ENCODE measurements at regions not wholly inside any gene's neighbourhood (a gene's known extent, or its start where the extent isn't known, plus 50 kb on each side); places are given as distances from the start of the nearest gene placed in this dataset.
"Not testable (repeated sequence)": the region's sequence is repeated elsewhere in the genome, so short reads cannot be mapped to it uniquely, and the experiment has no call there.

DNA sequence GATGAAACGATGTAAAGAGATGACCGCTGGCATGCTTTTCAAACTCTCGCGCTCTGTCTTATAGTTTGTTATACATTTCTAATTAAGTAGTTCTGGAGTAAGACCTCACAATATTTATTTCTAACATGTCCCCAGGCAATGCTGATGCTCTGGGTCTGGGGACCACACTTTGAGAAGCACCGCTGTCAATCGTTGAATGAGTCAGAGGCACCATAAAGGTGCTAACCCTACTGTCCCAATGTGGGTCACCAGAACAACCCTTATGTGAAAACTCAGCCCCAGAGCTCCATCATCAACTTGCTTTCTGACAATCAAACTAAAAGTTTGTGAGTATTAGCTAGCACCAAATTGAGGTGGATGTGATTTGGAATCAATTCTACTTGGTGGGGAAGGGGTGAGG lies 284.1 kb upstream of the PRKCQ start:
- no peak for DNase-seq
- in situ Hi-C loops (cut with HindIII; ENCODE audit: low pct_ligation_motif_present, low pct_unique_long_range_greater_than_20kb, low sequenced_read_pairs): no loop called here

DNA sequence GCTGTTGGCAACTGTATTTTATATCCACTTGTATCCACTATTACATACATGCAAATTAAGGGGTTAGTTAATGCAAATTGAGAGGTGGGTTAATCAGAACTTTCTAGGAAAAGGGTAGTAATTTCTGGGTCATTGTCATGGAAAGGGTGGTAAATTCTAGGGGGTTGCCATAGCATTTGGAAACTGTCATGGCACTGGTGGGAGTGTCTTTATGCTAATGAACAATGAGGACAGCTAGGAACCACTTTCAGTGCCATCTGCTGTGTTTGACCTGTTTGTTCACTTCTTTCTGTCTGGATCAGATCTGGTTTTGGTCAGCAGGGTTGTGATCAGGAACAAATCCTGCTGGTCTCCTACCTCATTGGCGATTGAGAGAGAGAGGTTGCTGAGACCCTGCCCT lies 283.3 kb upstream of the PRKCQ start:
- DNase-seq: no peak
- in situ Hi-C loops (cut with HindIII; ENCODE audit: low pct_ligation_motif_present, low pct_unique_long_range_greater_than_20kb, low sequenced_read_pairs): no loop called here

- in situ Hi-C loops (cut with HindIII; ENCODE audit: low pct_ligation_motif_present, low pct_unique_long_range_greater_than_20kb, low sequenced_read_pairs): no loop called here
- DNase-seq: no peak
Measured at GRCh38 chr10:6850452-6850851, 270.4 kb upstream of the PRKCQ start.

DNA sequence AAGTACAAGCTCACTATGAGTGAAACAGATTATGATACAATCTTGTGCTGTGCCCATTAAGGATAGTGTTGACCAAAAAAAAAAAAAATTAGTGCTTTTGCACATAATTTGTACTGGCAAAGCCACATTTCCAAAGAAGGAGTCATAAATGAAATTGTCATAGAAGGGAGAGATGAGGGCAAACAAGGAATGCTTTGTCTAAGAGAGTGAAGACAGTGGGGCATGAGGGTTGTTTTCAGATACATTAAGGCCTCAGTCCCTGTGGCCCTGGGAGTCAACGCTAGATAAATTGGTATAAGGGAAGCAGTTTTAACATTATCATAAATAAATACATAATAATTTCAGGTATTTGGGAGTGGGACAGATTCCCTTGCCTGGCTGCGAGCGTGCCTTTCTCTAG lies 267.5 kb upstream of the PRKCQ start:
- DNase-seq: no peak
- in situ Hi-C loops (cut with HindIII; ENCODE audit: low pct_ligation_motif_present, low pct_unique_long_range_greater_than_20kb, low sequenced_read_pairs): no loop called here

- no peak for DNase-seq
- in situ Hi-C loops (cut with HindIII; ENCODE audit: low pct_ligation_motif_present, low pct_unique_long_range_greater_than_20kb, low sequenced_read_pairs): no loop called here
Measured at GRCh38 chr10:6843894-6844650, 264.0 kb upstream of the PRKCQ start.

- in situ Hi-C loops (cut with HindIII; ENCODE audit: low pct_ligation_motif_present, low pct_unique_long_range_greater_than_20kb, low sequenced_read_pairs): no loop called here
- DNase-seq: no peak
Measured at GRCh38 chr10:6843481-6843881, 263.4 kb upstream of the PRKCQ start.

DNA sequence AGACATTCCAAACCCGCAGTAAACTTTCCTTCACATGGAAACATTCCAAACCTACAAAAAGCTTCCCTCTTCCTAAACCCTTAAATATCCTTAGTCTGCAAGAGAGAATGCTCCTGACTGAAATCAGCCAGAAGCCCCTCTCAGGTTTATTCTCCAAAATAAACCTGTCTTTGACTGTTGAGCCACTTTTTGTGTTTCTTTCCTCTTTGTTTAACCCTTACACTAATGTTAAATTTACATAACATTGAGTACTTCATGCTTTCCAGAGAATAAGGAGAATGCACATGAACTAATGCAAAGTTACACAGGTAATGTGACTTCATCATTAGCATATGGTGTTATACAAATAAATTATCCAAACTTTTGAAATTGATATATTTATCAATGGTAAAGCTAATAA lies 262.6 kb upstream of the PRKCQ start:
- no peak for DNase-seq
- in situ Hi-C loops (cut with HindIII; ENCODE audit: low pct_ligation_motif_present, low pct_unique_long_range_greater_than_20kb, low sequenced_read_pairs): no loop called here

- in situ Hi-C loops (cut with HindIII; ENCODE audit: low pct_ligation_motif_present, low pct_unique_long_range_greater_than_20kb, low sequenced_read_pairs): no loop called here
- DNase-seq: no peak
Measured at GRCh38 chr10:6841761-6842160, 261.7 kb upstream of the PRKCQ start.

DNA sequence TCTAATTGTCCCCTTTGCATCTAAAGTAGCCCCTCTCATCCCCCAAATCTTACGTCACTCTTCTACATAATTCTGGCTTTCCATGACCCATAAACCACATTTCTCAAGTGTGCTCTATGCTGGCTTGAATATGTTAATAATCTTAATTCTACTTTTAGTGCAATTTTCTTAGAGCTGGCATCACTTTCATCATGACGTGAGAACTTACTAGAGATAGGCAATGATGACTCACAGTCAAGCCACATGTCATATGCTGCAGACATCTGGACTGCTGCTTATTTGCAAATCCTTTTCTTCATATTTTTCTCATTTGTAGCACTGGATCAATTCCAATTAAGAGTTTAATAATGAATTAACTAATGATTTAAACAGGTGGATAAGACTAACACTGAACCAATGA lies 260.7 kb upstream of the PRKCQ start:
- no peak for DNase-seq
- in situ Hi-C loops (cut with HindIII; ENCODE audit: low pct_ligation_motif_present, low pct_unique_long_range_greater_than_20kb, low sequenced_read_pairs): no loop called here

GRCh38 chr10:6840201-6840691 lies 260.2 kb upstream of the PRKCQ start:
- in situ Hi-C loops (cut with HindIII; ENCODE audit: low pct_ligation_motif_present, low pct_unique_long_range_greater_than_20kb, low sequenced_read_pairs): no loop called here
- no peak for DNase-seq

- in situ Hi-C loops (cut with HindIII; ENCODE audit: low pct_ligation_motif_present, low pct_unique_long_range_greater_than_20kb, low sequenced_read_pairs): no loop called here
Measured at GRCh38 chr10:6838118-6838517, 258.0 kb upstream of the PRKCQ start.

DNA sequence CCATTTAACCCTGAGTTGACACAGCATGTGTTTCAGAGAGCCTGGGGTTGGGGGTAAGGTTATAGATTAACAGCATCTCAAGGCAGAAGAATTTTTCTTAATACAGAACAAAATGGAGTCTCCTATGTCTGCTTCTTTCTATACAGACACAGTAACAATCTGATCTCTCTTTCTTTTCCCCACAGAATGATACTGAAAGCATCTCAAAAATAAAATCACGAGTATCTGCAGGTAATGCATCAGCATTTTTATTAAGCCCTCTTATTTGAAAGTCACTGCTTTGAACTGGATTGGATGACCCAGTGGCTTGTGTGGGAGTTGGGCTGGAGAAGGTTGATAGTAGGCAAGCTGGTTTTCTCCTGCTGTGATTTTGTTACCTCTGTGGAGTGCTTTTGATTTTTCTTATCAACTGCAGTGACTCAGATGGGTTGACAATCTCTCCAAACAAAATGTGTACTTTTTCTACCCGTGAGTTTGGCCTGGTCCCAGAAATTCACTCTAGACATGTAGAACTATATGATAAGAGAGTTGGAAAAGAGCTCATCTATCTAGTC lies 253.5 kb upstream of the PRKCQ start:
- in situ Hi-C loops (cut with HindIII; ENCODE audit: low pct_ligation_motif_present, low pct_unique_long_range_greater_than_20kb, low sequenced_read_pairs): no loop called here

More at GRCh38 chr10:6838118-6838517, 258.0 kb upstream of the PRKCQ start:
- DNase-seq: peak; percentile 2

DNA sequence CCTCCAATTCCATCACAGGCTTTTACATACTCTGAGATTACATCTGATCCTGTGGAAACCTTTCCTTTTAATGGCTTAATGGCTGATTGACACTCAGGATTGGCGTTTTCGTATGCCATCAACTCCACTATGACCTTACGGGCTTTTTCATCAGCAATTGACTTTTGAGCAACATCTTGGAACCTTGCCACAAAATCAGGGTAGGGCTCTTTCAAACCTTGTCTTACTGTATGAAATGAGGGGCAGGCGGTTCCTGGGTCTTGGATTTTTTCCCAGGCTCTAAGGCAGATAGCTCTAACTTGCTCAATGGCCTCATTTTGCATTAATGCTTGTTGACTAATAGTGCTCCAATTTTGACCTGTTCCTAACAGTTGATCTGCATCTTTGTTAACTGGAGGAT lies 250.9 kb upstream of the PRKCQ start:
- DNase-seq; in situ Hi-C loops (cut with HindIII; ENCODE audit: low pct_ligation_motif_present, low pct_unique_long_range_greater_than_20kb, low sequenced_read_pairs): not testable (repeated sequence)

More for the DNA sequence above, 253.5 kb upstream of the PRKCQ start:
- DNase-seq: no peak

DNA sequence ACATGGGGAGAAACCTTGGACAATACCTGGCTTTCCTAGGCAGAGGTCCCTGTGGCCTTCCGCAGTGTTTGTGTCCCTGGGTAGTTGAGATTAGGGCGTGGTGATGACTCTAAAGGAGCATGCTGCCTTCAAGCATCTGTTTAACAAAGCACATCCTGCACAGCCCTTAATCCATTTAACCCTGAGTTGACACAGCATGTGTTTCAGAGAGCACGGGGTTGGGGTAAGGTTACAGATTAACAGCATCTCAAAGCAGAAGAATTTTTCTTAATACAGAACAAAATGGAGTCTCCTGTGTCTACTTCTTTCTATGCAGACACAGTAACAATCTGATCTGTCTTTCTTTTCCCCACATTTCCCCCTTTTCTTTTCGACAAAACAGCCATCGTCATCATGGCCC lies 244.7 kb upstream of the PRKCQ start:
- DNase-seq; in situ Hi-C loops (cut with HindIII; ENCODE audit: low pct_ligation_motif_present, low pct_unique_long_range_greater_than_20kb, low sequenced_read_pairs): not testable (repeated sequence)

DNA sequence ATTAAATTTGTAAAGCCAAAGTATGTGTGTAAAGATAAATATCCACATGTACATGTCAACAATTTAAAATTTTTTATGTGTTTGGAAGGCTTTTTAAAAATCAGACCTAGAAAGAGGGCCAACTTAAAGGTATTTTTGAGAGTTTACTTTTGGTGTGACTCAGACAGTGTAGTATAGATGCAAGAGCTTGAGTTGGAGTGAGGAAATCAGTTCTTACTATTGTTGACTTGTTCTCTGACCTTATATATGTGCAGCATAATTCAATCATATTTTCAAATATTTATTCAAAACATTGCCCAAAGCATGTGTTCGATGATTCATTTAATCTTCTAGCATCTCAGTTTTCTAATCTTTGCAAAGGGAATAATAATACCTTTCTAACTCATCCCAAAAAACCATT lies 243.7 kb upstream of the PRKCQ start:
- in situ Hi-C loops (cut with HindIII; ENCODE audit: low pct_ligation_motif_present, low pct_unique_long_range_greater_than_20kb, low sequenced_read_pairs): no loop called here
- DNase-seq: no peak

DNA sequence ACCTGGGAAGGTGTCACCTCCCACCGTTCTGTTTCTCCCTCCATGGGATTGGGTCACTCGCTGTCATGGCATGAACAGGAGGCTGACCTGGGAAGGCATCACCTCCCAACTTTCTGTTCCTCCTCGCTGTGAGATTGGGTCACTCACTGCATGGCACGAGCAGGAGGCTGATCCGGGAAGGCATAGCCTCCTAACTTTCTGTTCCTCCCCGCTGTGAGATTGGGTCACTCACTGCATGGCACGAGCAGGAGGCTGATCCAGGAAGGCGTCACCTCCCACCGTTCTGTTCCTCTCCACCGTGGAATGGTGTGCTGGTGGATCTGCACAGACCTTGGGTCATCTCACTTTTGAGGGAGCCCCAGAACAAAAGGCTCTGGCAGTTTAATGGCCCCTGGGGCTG lies 239.2 kb upstream of the PRKCQ start:
- no peak for DNase-seq
- in situ Hi-C loops (cut with HindIII; ENCODE audit: low pct_ligation_motif_present, low pct_unique_long_range_greater_than_20kb, low sequenced_read_pairs): no loop called here

DNA sequence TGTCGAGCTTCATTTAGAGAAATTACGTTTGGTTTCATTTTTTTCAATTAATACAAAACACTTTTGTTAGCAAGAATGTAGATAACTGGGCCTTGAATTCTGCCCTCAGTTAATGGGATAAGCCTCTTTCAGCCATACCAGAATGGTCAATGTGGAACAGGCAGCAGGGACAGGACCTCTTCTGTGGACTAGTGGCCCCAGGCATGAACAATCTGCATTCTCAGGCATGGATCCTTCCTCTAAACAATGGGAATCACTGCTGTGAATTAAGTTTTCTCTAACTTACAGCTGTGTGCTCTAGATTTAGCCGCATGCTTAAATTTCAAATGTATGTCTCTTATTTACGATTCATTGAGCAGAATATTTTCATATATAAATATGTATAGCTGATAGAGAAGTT lies 237.7 kb upstream of the PRKCQ start:
- no peak for DNase-seq
- in situ Hi-C loops (cut with HindIII; ENCODE audit: low pct_ligation_motif_present, low pct_unique_long_range_greater_than_20kb, low sequenced_read_pairs): no loop called here

- DNase-seq: no peak
- in situ Hi-C loops (cut with HindIII; ENCODE audit: low pct_ligation_motif_present, low pct_unique_long_range_greater_than_20kb, low sequenced_read_pairs): no loop called here
Measured at GRCh38 chr10:6815346-6815745, 235.3 kb upstream of the PRKCQ start.

DNA sequence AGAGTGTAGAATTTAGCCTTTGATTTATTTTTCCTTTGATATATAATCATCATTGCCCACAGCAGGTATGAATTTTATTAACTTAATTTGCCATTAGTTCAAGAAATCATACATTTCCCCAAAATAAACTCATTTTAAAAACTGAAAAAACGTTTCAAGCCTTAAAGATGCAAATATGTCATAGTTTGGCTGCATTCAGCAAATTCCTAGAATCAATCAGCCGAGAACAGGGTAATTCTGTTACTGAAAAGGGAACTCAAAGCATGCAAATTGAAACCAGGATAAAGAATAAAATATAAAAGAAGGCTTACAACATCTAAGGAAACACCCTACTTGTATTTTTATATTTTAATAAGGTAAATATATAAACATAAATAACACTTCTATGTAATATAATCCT lies 233.8 kb upstream of the PRKCQ start:
- no peak for DNase-seq
- in situ Hi-C loops (cut with HindIII; ENCODE audit: low pct_ligation_motif_present, low pct_unique_long_range_greater_than_20kb, low sequenced_read_pairs): no loop called here

DNA sequence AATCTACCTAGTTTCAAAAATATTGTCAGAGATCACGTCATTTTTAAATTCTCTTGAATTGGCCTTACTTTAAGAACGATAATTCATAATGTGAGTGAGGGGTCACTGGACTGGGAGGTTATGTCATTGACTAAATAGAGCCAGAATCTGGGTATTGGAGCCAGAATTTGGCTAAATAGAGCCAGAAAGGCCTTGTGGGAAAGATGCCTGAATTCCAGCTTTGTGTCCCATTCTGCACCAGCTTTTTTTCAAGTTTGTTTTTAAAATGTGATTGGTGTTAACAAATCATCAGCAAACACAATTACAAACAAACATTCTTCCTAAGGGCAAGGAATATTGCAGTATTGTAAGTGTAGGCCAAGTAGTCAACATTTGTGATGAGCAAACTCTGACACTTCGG lies 233.2 kb upstream of the PRKCQ start:
- DNase-seq: no peak
- in situ Hi-C loops (cut with HindIII; ENCODE audit: low pct_ligation_motif_present, low pct_unique_long_range_greater_than_20kb, low sequenced_read_pairs): no loop called here
